Spleen (tissue), 7 donors: ENCODE measurements at regions not wholly inside any gene's neighbourhood (a gene's known extent, or its start where the extent isn't known, plus 50 kb on each side); places are given as distances from the start of the nearest gene placed in this dataset.

Experiments used
- POLR2A ChIP-seq, 3 donors: fragments of 450-650 bp; IDR thresholded peaks; one replicate each; pipeline ENCODE4 v1.5.1; 2017; ENCODE audit warnings: antibody characterized with exemption in 3 of 3, mild to moderate bottlenecking in 1 of 3
- POLR2AphosphoS5 ChIP-seq, 3 donors: sonication (generic); formaldehyde crosslinking; IDR thresholded peaks; one replicate each; pipeline ENCODE4 v1.5.1; 2017; ENCODE audit warnings: antibody characterized with exemption in 3 of 3
- TF ChIP-seq, protein P1 (sequence below), 11 experiments: fragments of 200-600 bp in 7 of 11; fragments of 450-650 bp in 4 of 11; sonication (generic) in 4 of 11; IDR thresholded peaks in 8 of 11; conservative IDR thresholded peaks in 3 of 11; 1 replicate in 7 of 11; 2 replicates in 4 of 11; pipeline versions ENCODE4 v1.4.0 to v1.8.0; 2016 to 2021; ENCODE audit warnings: antibody characterized with exemption in 11 of 11, inconsistent platforms in 4 of 11, mild to moderate bottlenecking in 1 of 11
- donor health status: DM: no; HTN: no; CAD: no; lungs with moderate emphysema.
- donor health status: DM: no; HTN: no; CAD: no.
- donor health status: DM: no; HTN: no; CAD: no.

DNA sequence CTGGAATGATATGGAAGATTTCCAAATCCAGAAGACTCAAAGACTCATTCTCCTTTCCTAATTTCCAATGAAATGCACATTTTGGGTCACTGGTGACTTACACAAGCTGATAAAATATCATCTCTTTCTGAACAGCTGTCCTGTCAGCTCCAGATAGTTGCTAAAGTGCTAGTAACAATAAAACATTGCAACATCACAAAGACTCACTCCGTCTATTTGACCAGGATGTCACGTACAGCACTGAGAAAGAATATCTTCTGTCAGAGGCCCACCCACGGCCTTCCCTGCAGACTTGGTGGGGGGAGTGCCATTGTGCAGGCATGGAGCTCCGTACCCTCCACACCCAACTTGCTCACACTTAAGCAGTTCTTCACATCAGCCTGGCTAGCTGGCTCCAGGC, 78.9 kb upstream of the EGR2 start:
- TF ChIP-seq, protein P1, sequence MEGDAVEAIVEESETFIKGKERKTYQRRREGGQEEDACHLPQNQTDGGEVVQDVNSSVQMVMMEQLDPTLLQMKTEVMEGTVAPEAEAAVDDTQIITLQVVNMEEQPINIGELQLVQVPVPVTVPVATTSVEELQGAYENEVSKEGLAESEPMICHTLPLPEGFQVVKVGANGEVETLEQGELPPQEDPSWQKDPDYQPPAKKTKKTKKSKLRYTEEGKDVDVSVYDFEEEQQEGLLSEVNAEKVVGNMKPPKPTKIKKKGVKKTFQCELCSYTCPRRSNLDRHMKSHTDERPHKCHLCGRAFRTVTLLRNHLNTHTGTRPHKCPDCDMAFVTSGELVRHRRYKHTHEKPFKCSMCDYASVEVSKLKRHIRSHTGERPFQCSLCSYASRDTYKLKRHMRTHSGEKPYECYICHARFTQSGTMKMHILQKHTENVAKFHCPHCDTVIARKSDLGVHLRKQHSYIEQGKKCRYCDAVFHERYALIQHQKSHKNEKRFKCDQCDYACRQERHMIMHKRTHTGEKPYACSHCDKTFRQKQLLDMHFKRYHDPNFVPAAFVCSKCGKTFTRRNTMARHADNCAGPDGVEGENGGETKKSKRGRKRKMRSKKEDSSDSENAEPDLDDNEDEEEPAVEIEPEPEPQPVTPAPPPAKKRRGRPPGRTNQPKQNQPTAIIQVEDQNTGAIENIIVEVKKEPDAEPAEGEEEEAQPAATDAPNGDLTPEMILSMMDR (IDR thresholded peaks at IDR 0.05 in 8 of 11, conservative IDR thresholded peaks at IDR 0.05 in 3 of 11), result no peak
- TF ChIP-seq POLR2A (IDR thresholded peaks at IDR 0.05) (no peak), POLR2AphosphoS5 (IDR thresholded peaks at IDR 0.05) (no peak)
